ENCODE measurements at regions not wholly inside any gene's neighbourhood (a gene's known extent, or its start where the extent isn't known, plus 50 kb on each side); places are given as distances from the start of the nearest gene placed in this dataset.

- no peaks in the 10 kb centered on the region for H4K20me1 ChIP-seq (ENCODE audit: insufficient read depth, low read length)
- ATAC-seq (ENCODE audit: insufficient read depth, low read depth): no peak
- H2AFZ ChIP-seq (ENCODE audit: low read depth, low read length): no peak overlapping the region
- no peaks in the 10 kb centered on the region for H3K27me3 ChIP-seq (ENCODE audit: insufficient read depth, low read length, poor library complexity)
- no peak overlapping the region for H3K27ac ChIP-seq (ENCODE audit: low read length)
- no peak overlapping the region for H3K4me2 ChIP-seq (ENCODE audit: insufficient read depth, low read length)
- H3K4me3 ChIP-seq (ENCODE audit: low read depth in 1 of 2, low read length in 2 of 2): no peak overlapping the region
- H3K4me1 ChIP-seq (ENCODE audit: insufficient read depth, low read length): no peaks in the 10 kb centered on the region
- TF ChIP-seq, protein P1, sequence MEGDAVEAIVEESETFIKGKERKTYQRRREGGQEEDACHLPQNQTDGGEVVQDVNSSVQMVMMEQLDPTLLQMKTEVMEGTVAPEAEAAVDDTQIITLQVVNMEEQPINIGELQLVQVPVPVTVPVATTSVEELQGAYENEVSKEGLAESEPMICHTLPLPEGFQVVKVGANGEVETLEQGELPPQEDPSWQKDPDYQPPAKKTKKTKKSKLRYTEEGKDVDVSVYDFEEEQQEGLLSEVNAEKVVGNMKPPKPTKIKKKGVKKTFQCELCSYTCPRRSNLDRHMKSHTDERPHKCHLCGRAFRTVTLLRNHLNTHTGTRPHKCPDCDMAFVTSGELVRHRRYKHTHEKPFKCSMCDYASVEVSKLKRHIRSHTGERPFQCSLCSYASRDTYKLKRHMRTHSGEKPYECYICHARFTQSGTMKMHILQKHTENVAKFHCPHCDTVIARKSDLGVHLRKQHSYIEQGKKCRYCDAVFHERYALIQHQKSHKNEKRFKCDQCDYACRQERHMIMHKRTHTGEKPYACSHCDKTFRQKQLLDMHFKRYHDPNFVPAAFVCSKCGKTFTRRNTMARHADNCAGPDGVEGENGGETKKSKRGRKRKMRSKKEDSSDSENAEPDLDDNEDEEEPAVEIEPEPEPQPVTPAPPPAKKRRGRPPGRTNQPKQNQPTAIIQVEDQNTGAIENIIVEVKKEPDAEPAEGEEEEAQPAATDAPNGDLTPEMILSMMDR (IDR thresholded peaks at IDR 0.05; ENCODE audit: borderline replicate concordance, extremely low read depth, low read length, poor library complexity, severe bottlenecking): no peak
- TF ChIP-seq EZH2 (IDR thresholded peaks at IDR 0.05; ENCODE audit: borderline replicate concordance, low read depth, low read length, severe bottlenecking): no peak
- H3K9me3 ChIP-seq (ENCODE audit: insufficient read depth, low read length, severe bottlenecking): no peaks in the 10 kb centered on the region
- H3K79me2 ChIP-seq (ENCODE audit: insufficient read depth, low read length): no peaks in the 10 kb centered on the region
- no peaks in the 10 kb centered on the region for H3K36me3 ChIP-seq (ENCODE audit: insufficient read depth, low read length)
- H3K9ac ChIP-seq (ENCODE audit: low read depth, low read length): no peak overlapping the region
- DNase-seq: no peak
Observed at GRCh38 chr17:5843366-5844026, 226.7 kb upstream of the WSCD1 start.

- Histone ChIP-seq H3K36me3 (ENCODE audit: insufficient read depth, low read length) (no peaks in the 10 kb centered on the region), H4K20me1 (ENCODE audit: insufficient read depth, low read length) (no peaks in the 10 kb centered on the region), H3K9me3 (ENCODE audit: insufficient read depth, low read length, severe bottlenecking) (no peaks in the 10 kb centered on the region)
Observed at GRCh38 chr17:5846001-5846400, 224.2 kb upstream of the WSCD1 start.

DNA sequence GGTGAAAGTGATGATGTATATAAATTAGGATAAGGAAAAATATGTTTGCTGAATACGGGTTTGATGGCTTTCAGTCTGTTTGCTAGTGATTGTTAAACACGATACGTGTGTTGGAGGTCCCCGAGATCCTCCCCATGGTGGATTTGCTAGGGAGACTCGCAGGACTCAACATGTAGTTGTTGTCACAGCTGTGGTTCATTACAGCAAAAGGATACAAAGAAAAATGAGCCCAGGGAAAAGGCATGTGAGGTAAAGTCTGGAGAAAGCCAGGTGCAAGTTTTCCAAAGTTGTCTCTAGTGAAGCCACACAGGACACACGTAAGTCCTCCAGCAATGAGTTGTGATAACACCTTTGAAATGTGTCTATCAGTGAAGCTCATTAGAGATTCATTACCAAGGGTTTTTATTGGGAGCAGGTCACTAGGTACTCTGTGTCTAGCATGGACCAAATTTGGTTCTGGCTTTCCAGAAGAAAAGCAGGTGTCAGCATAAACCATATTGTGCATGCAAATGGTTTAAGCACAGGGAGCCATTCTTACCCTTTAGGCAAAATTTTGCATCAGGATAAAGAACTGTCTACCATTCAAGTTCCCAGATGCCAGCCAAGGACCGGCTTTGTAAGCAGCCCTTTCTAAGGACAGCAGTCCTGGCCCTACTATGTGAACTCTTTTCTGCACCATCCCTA lies 215.2 kb upstream of the WSCD1 start:
- no peak overlapping the region for H3K9ac ChIP-seq (ENCODE audit: low read depth, low read length)
- H3K27me3 ChIP-seq (ENCODE audit: insufficient read depth, low read length, poor library complexity): no peaks in the 10 kb centered on the region
- ATAC-seq (ENCODE audit: insufficient read depth, low read depth) (no peak), DNase-seq (no peak)
- H3K36me3 ChIP-seq (ENCODE audit: insufficient read depth, low read length): no peaks in the 10 kb centered on the region
- H2AFZ ChIP-seq (ENCODE audit: low read depth, low read length): no peak overlapping the region
- H3K27ac ChIP-seq (ENCODE audit: low read length): no peak overlapping the region
- no peaks in the 10 kb centered on the region for H3K79me2 ChIP-seq (ENCODE audit: insufficient read depth, low read length)
- H3K9me3 ChIP-seq (ENCODE audit: insufficient read depth, low read length, severe bottlenecking): no peaks in the 10 kb centered on the region
- H3K4me2 ChIP-seq (ENCODE audit: insufficient read depth, low read length): no peak overlapping the region
- no peak for TF ChIP-seq EZH2 (IDR thresholded peaks at IDR 0.05; ENCODE audit: borderline replicate concordance, low read depth, low read length, severe bottlenecking)
- TF ChIP-seq, protein P1 (IDR thresholded peaks at IDR 0.05; ENCODE audit: borderline replicate concordance, extremely low read depth, low read length, poor library complexity, severe bottlenecking): no peak
- no peaks in the 10 kb centered on the region for H4K20me1 ChIP-seq (ENCODE audit: insufficient read depth, low read length)
- no peak overlapping the region for H3K4me3 ChIP-seq (ENCODE audit: low read depth in 1 of 2, low read length in 2 of 2)
- H3K4me1 ChIP-seq (ENCODE audit: insufficient read depth, low read length): no peaks in the 10 kb centered on the region

More at GRCh38 chr17:5846001-5846400, 224.2 kb upstream of the WSCD1 start:
- Histone ChIP-seq H3K4me3 (ENCODE audit: low read depth in 1 of 2, low read length in 2 of 2) (no peak overlapping the region), H3K4me2 (ENCODE audit: insufficient read depth, low read length) (no peak overlapping the region), H3K27me3 (ENCODE audit: insufficient read depth, low read length, poor library complexity) (no peaks in the 10 kb centered on the region), H3K4me1 (ENCODE audit: insufficient read depth, low read length) (no peaks in the 10 kb centered on the region), H2AFZ (ENCODE audit: low read depth, low read length) (no peak overlapping the region), H3K79me2 (ENCODE audit: insufficient read depth, low read length) (no peaks in the 10 kb centered on the region), H3K27ac (ENCODE audit: low read length) (no peak overlapping the region), H3K9ac (ENCODE audit: low read depth, low read length) (no peak overlapping the region)
- no peak for DNase-seq
- TF ChIP-seq, protein P1 (IDR thresholded peaks at IDR 0.05; ENCODE audit: borderline replicate concordance, extremely low read depth, low read length, poor library complexity, severe bottlenecking): no peak
- no peak for TF ChIP-seq EZH2 (IDR thresholded peaks at IDR 0.05; ENCODE audit: borderline replicate concordance, low read depth, low read length, severe bottlenecking)
- no peak for ATAC-seq (ENCODE audit: insufficient read depth, low read depth)
